ENCODE measurements at regions not wholly inside any gene's neighbourhood (a gene's known extent, or its start where the extent isn't known, plus 50 kb on each side); places are given as distances from the start of the nearest gene placed in this dataset.

DNA sequence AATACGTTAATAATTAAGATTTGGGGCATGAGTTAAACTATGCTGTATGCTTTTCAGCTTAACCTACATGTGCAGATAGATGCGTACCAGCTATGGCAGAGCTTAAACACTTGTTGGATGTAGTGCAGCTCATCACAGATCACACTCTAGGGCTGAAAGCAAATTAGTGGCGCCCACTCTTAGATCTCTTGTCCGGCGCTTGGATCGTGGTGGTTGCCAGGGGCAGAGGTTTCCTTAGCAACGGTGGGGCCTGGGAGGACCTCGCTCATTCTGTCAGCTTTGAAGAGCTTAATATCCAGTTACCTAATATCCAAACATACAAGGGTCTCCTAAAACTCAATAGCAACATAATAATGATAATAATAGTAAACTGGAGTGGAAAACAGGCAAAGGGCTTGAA, 548.2 kb upstream of the PFKP start (continued):
- TF ChIP-seq REST (IDR thresholded peaks at IDR 0.05; ENCODE audit: unreplicated experiment) (no peak), EZH2phosphoT487 (IDR thresholded peaks at IDR 0.05; ENCODE audit: unreplicated experiment) (no peak), STAT1 (IDR thresholded peaks at IDR 0.05; ENCODE audit: unreplicated experiment) (no peak), CREB1 (CRISPR knock-in tag; IDR thresholded peaks at IDR 0.05; ENCODE audit: low read depth) (no peak), EZH2 (IDR thresholded peaks at IDR 0.05; ENCODE audit: low read depth, unreplicated experiment) (no peak), ZNF114 (CRISPR knock-in tag; IDR thresholded peaks at IDR 0.05) (no peak), POLR2AphosphoS5 (IDR thresholded peaks at IDR 0.05; ENCODE audit: low read depth) (no peak), ZNF331 (CRISPR knock-in tag; IDR thresholded peaks at IDR 0.05; ENCODE audit: low read depth) (no peak)
- TF ChIP-seq, protein P1, sequence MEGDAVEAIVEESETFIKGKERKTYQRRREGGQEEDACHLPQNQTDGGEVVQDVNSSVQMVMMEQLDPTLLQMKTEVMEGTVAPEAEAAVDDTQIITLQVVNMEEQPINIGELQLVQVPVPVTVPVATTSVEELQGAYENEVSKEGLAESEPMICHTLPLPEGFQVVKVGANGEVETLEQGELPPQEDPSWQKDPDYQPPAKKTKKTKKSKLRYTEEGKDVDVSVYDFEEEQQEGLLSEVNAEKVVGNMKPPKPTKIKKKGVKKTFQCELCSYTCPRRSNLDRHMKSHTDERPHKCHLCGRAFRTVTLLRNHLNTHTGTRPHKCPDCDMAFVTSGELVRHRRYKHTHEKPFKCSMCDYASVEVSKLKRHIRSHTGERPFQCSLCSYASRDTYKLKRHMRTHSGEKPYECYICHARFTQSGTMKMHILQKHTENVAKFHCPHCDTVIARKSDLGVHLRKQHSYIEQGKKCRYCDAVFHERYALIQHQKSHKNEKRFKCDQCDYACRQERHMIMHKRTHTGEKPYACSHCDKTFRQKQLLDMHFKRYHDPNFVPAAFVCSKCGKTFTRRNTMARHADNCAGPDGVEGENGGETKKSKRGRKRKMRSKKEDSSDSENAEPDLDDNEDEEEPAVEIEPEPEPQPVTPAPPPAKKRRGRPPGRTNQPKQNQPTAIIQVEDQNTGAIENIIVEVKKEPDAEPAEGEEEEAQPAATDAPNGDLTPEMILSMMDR (conservative IDR thresholded peaks at IDR 0.05; ENCODE audit: low read depth in 2 of 2): no peak
- TF ChIP-seq, protein P2, sequence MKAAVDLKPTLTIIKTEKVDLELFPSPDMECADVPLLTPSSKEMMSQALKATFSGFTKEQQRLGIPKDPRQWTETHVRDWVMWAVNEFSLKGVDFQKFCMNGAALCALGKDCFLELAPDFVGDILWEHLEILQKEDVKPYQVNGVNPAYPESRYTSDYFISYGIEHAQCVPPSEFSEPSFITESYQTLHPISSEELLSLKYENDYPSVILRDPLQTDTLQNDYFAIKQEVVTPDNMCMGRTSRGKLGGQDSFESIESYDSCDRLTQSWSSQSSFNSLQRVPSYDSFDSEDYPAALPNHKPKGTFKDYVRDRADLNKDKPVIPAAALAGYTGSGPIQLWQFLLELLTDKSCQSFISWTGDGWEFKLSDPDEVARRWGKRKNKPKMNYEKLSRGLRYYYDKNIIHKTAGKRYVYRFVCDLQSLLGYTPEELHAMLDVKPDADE (IDR thresholded peaks at IDR 0.05): no peak

GRCh38 chr10:2509081-2509531, 558.2 kb upstream of the PFKP start:
- Histone ChIP-seq H3K4me1 (ENCODE audit: insufficient read depth) (peaks cover 1% of the 10 kb centered on the region; the same call in 1 of the 2 replicates), H3K4me2 (no peak overlapping the region), H3K9me2 (ENCODE audit: insufficient read depth) (0 out of 2 replicates have a peak, but pooled peaks cover 2% of the 10 kb centered on the region), H4K20me1 (replicated peaks; ENCODE audit: insufficient read depth) (no peaks in the 10 kb centered on the region), H3K36me3 (ENCODE audit: insufficient read depth) (no peaks in the 10 kb centered on the region), H3K27ac (ENCODE audit: low read depth) (no peak overlapping the region), H3K27me3 (ENCODE audit: insufficient read depth) (no peaks in the 10 kb centered on the region), H2AFZ (no peak overlapping the region), H3F3A (replicated peaks; ENCODE audit: low read depth) (no peaks in the 10 kb centered on the region), H3K79me2 (replicated peaks; ENCODE audit: insufficient read depth) (no peaks in the 10 kb centered on the region), H3K4me3 (no peak overlapping the region)
- TF ChIP-seq ZNF462 (CRISPR knock-in tag; IDR thresholded peaks at IDR 0.05) (no peak), POLR2AphosphoS5 (IDR thresholded peaks at IDR 0.05; ENCODE audit: low read depth) (no peak), ZNF331 (CRISPR knock-in tag; IDR thresholded peaks at IDR 0.05; ENCODE audit: low read depth) (no peak)
- TF ChIP-seq, protein P2 (IDR thresholded peaks at IDR 0.05): no peak
- no peaks in the 10 kb centered on the region; the same call in 2 of the 3 replicates for H3K9me3 Mint-ChIP-seq
- no peaks in the 10 kb centered on the region for H3K36me3 Mint-ChIP-seq (ENCODE audit: low read depth)
- ATAC-seq (no peak), DNase-seq (ENCODE audit: low spot score) (no peak)
- peaks cover 2% of the 10 kb centered on the region; the same call in 2 of the 3 replicates for H3K4me1 Mint-ChIP-seq
- no peak overlapping the region for H3K4me3 Mint-ChIP-seq
- peaks cover 2% of the 10 kb centered on the region for H3K27me3 Mint-ChIP-seq (ENCODE audit: insufficient read depth, low read depth, poor library complexity)
- H3K27ac Mint-ChIP-seq: no peak overlapping the region
